Daoy (cell line): ENCODE measurements at regions not wholly inside any gene's neighbourhood (a gene's known extent, or its start where the extent isn't known, plus 50 kb on each side); places are given as distances from the start of the nearest gene placed in this dataset.

Source experiments
- DNase-seq: peaks from one replicate; pipeline ENCODE4 v3.0.0-alpha.2; 2015; ENCODE audit warnings: low read depth

- no peak for DNase-seq
These were observed 204.2 kb downstream of the USP12 start for GRCh38 chr13:26967119-26968038.

GRCh38 chr13:26966701-26967080 is 204.9 kb downstream of the USP12 start:
- DNase-seq = no peak

GRCh38 chr13:26965952-26966700 is 205.5 kb downstream of the USP12 start:
- peak; percentile 26 for DNase-seq

GRCh38 chr13:26964278-26965250 is 204.0 kb upstream of the GPR12 start:
- DNase-seq = peak; percentile 79

GRCh38 chr13:26962671-26963070 is 202.1 kb upstream of the GPR12 start:
- no peak for DNase-seq

- no peak for DNase-seq
These were observed 201.5 kb upstream of the GPR12 start for GRCh38 chr13:26961890-26962615.

- DNase-seq = no peak
These were observed 196.6 kb upstream of the GPR12 start for GRCh38 chr13:26957182-26957581.

- DNase-seq = no peak
These were observed 196.0 kb upstream of the GPR12 start for GRCh38 chr13:26956522-26957142.

- no peak for DNase-seq
These were observed 194.4 kb upstream of the GPR12 start for GRCh38 chr13:26954976-26955375.

- no peak for DNase-seq
These were observed 192.7 kb upstream of the GPR12 start for GRCh38 chr13:26953291-26953690.

- DNase-seq = peak; percentile 42
These were observed 192.1 kb upstream of the GPR12 start for GRCh38 chr13:26952551-26953143.

- no peak for DNase-seq
These were observed 191.1 kb upstream of the GPR12 start for GRCh38 chr13:26951581-26952177.

GRCh38 chr13:26950968-26951367 is 190.4 kb upstream of the GPR12 start:
- DNase-seq = no peak

- no peak for DNase-seq
These were observed 190.0 kb upstream of the GPR12 start for GRCh38 chr13:26950546-26950945.

GRCh38 chr13:26949701-26950502 is 189.3 kb upstream of the GPR12 start:
- DNase-seq = no peak

GRCh38 chr13:26948353-26948752 is 187.8 kb upstream of the GPR12 start:
- no peak for DNase-seq

- DNase-seq = peak; percentile 59
These were observed 186.2 kb upstream of the GPR12 start for GRCh38 chr13:26946684-26947343.

- no peak for DNase-seq
These were observed 183.2 kb upstream of the GPR12 start for GRCh38 chr13:26943748-26944147.
